GM12878 (cell line): ENCODE measurements at regions not wholly inside any gene's neighbourhood (a gene's known extent, or its start where the extent isn't known, plus 50 kb on each side); places are given as distances from the start of the nearest gene placed in this dataset.

ENCODE experiments used
- ATAC-seq: fragments of 200-7000 bp; cut with Tn5 transposase; 3 replicates; pipeline ENCODE4 v1.9.1; 2020; ENCODE audit warnings: mild to moderate bottlenecking, moderate library complexity
- BruUV-seq: library from RNA; stranded (reverse); fragments of 400-500 nt; replicated peaks from 2 replicates; lab custom pipeline; 2021; lab: Mats Ljungman, UMichigan
- CTCF ChIA-PET: fragments of 300-600 bp; sonication (Branson Sonifier 250); formaldehyde crosslinking; extraction: SDS; loops from one replicate; lab custom pipeline; 2021; ENCODE audit warnings: inconsistent platforms; lab: Yijun Ruan, JAX
- POLR2A ChIA-PET: fragments of 350-600 bp; formaldehyde crosslinking; extraction: SDS; loops from one replicate; lab custom pipeline; 2021; ENCODE audit warnings: inconsistent platforms; lab: Charles Lee
- RAD21 ChIA-PET: fragments of 300-600 bp; sonication (Branson Sonifier 250); formaldehyde crosslinking; loops from one replicate; lab custom pipeline; 2023; ENCODE audit warnings: antibody characterized with exemption; ENCODE audit not compliant: unreplicated experiment; lab: Charles Lee
- SMC1A ChIA-PET: fragments of 300-600 bp; sonication (Branson Sonifier 250); formaldehyde crosslinking; loops from one replicate; lab custom pipeline; 2023; ENCODE audit not compliant: unreplicated experiment, uncharacterized antibody; lab: Charles Lee
- DNase-seq: peaks from one replicate; pipeline ENCODE4 v3.0.0-alpha.2; 2011; ENCODE audit warnings: low read depth, low spot score
- FAIRE-seq: peaks from 3 replicates; lab custom pipeline; 2011; peaks lifted over from hg19 to GRCh38; lab: Jason Lieb, UNC
- H2AFZ ChIP-seq: 2 replicates; pipeline ENCODE4 v1.6.0; 2011; ENCODE audit warnings: low read depth, low read length, control low read depth; ENCODE audit not compliant: control insufficient read depth
- H3K27ac ChIP-seq: 2 replicates; pipeline ENCODE4 v1.5.1; 2011; ENCODE audit warnings: control low read depth; ENCODE audit not compliant: control insufficient read depth, insufficient read depth
- H3K27me3 ChIP-seq, 2 experiments: replicated peaks in 1 of 2; 2 replicates each; pipeline versions ENCODE4 v1.6.0 to v1.6.1; 2011; ENCODE audit warnings: low read length in 1 of 2; ENCODE audit not compliant: control insufficient read depth in 2 of 2, insufficient read depth in 2 of 2
- H3K36me3 ChIP-seq, 2 experiments: 2 replicates each; pipeline ENCODE4 v1.5.1; 2011; ENCODE audit warnings: low read length in 1 of 2; ENCODE audit not compliant: control insufficient read depth in 2 of 2, insufficient read depth in 2 of 2
- H3K4me1 ChIP-seq: 2 replicates; pipeline ENCODE4 v1.6.1; 2011; ENCODE audit warnings: mild to moderate bottlenecking, low read length, moderate library complexity, mixed read lengths; ENCODE audit not compliant: control insufficient read depth, insufficient read depth
- H3K4me2 ChIP-seq: 2 replicates; pipeline ENCODE4 v1.6.0; 2011; ENCODE audit warnings: control low read depth; ENCODE audit not compliant: control insufficient read depth, insufficient read depth
- H3K4me3 ChIP-seq: fragments of 200-600 bp; sonication (generic); 2 replicates; pipeline ENCODE4 v1.5.1; 2016
- H3K79me2 ChIP-seq: 2 replicates; pipeline ENCODE4 v1.6.0; 2011; ENCODE audit warnings: low read length; ENCODE audit not compliant: control insufficient read depth, insufficient read depth
- H3K9ac ChIP-seq: 2 replicates; pipeline ENCODE4 v1.8.0; 2011; ENCODE audit warnings: low read length, control low read depth, mixed read lengths; ENCODE audit not compliant: control insufficient read depth, insufficient read depth
- H3K9me3 ChIP-seq: replicated peaks from 3 replicates; pipeline ENCODE4 v1.5.1; 2011; ENCODE audit warnings: mild to moderate bottlenecking, low read length; ENCODE audit not compliant: control insufficient read depth, insufficient read depth
- H4K20me1 ChIP-seq: 2 replicates; pipeline ENCODE4 v1.6.0; 2011; ENCODE audit not compliant: control insufficient read depth, insufficient read depth
- CREB1 ChIP-seq: IDR thresholded peaks from 2 replicates; pipeline ENCODE4 v1.6.1; 2012; ENCODE audit warnings: low read depth, mild to moderate bottlenecking, inconsistent platforms
- DPF2 ChIP-seq: fragments of 450-650 bp; IDR thresholded peaks from 2 replicates; pipeline ENCODE4 v1.6.1; 2017; ENCODE audit warnings: mild to moderate bottlenecking
- MEF2B ChIP-seq: fragments of 450-650 bp; IDR thresholded peaks from 2 replicates; pipeline ENCODE4 v1.6.1; 2018; ENCODE audit warnings: mild to moderate bottlenecking, moderate library complexity; ENCODE audit not compliant: partially characterized antibody, poor library complexity, severe bottlenecking
- SMAD1 ChIP-seq: fragments of 450-650 bp; IDR thresholded peaks from 2 replicates; pipeline ENCODE4 v1.6.1; 2018; ENCODE audit warnings: mild to moderate bottlenecking, low read depth; ENCODE audit not compliant: partially characterized antibody
- SREBF1 ChIP-seq: IDR thresholded peaks from 2 replicates; pipeline ENCODE4 v1.6.1; 2012; ENCODE audit warnings: mild to moderate bottlenecking, low read length
- ZBED1 ChIP-seq: IDR thresholded peaks from 2 replicates; pipeline ENCODE4 v1.6.1; 2016; ENCODE audit warnings: borderline replicate concordance
- ZNF274 ChIP-seq: IDR thresholded peaks from one replicate; pipeline ENCODE4 v1.8.0; 2011; ENCODE audit not compliant: insufficient read length, insufficient read depth
- WGBS: methylation state at CpG from one replicate; pipeline ENCODE4 v1.1.6; 2016; ENCODE audit warnings: low lambda C conversion rate; ENCODE audit not compliant: insufficient replicate concordance, insufficient coverage; ENCODE audit errors: missing lambda C conversion rate; 5-methylcytosine and 5-hydroxymethylcytosine counted together
- in situ Hi-C: fragments of 300-500 bp; cut with MboI; formaldehyde crosslinking; loops from 9 replicates; pipeline ENCODE4 v1.14.3; 2018; ENCODE audit warnings: mixed read lengths
- intact Hi-C: fragments of 100-400 bp; cut with micrococcal nuclease; formaldehyde crosslinking; loops from one replicate; pipeline ENCODE4 v1.14.2; 2022; ENCODE audit not compliant: unreplicated experiment
- TF ChIP-seq, protein P1 (sequence below): fragments of 150-350 bp; IDR thresholded peaks from 2 replicates; pipeline ENCODE4 v1.6.1; 2016; ENCODE audit warnings: low read depth, low read length

DNA sequence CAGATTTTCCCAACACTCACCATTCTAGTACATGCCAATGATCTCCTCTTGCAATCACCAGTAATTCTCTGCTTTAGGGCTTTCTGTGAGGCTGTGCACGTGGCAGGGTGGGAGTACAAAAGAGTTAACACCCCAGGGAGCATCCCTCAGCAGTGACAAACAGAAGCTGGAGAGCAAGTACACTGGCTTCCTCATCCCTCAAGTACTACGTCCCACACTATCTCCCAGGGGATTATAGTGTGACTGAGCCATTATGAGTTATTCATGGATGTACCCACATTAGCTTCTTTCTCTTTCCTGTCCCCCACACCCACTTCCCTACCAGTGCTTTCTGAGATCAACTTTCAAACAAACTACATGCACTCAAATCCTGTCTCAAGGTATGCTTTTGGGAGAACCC is 1216.5 kb upstream of the AUTS2 start:
- H3K27ac ChIP-seq: no peak overlapping the region
- no peak for FAIRE-seq
- H3K79me2 ChIP-seq: no peaks in the 10 kb centered on the region
- no peaks in the 10 kb centered on the region for H4K20me1 ChIP-seq
- POLR2A ChIA-PET: no interaction called here
- no peaks in the 10 kb centered on the region for H3K36me3 ChIP-seq
- H3K4me3 ChIP-seq: no peak overlapping the region
- no peak for DNase-seq
- WGBS: 0% methylated on average over 2 of the region's 2 CpGs
- in situ Hi-C loops (no loop called here), intact Hi-C loops (no loop called here)
- CTCF ChIA-PET: no interaction called here
- no peak for ATAC-seq
- RAD21 ChIA-PET: no interaction called here
- no peak overlapping the region for H2AFZ ChIP-seq
- no peaks in the 10 kb centered on the region; the same call in 2 of the 3 replicates for H3K9me3 ChIP-seq
- no TSS peak for BruUV-seq
- TF ChIP-seq, protein P1, sequence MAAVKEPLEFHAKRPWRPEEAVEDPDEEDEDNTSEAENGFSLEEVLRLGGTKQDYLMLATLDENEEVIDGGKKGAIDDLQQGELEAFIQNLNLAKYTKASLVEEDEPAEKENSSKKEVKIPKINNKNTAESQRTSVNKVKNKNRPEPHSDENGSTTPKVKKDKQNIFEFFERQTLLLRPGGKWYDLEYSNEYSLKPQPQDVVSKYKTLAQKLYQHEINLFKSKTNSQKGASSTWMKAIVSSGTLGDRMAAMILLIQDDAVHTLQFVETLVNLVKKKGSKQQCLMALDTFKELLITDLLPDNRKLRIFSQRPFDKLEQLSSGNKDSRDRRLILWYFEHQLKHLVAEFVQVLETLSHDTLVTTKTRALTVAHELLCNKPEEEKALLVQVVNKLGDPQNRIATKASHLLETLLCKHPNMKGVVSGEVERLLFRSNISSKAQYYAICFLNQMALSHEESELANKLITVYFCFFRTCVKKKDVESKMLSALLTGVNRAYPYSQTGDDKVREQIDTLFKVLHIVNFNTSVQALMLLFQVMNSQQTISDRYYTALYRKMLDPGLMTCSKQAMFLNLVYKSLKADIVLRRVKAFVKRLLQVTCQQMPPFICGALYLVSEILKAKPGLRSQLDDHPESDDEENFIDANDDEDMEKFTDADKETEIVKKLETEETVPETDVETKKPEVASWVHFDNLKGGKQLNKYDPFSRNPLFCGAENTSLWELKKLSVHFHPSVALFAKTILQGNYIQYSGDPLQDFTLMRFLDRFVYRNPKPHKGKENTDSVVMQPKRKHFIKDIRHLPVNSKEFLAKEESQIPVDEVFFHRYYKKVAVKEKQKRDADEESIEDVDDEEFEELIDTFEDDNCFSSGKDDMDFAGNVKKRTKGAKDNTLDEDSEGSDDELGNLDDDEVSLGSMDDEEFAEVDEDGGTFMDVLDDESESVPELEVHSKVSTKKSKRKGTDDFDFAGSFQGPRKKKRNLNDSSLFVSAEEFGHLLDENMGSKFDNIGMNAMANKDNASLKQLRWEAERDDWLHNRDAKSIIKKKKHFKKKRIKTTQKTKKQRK: no peak
- TF ChIP-seq DPF2 (no peak), ZBED1 (no peak), MEF2B (no peak), SREBF1 (no peak), ZNF274 (no peak), CREB1 (no peak), SMAD1 (no peak)
- no peak overlapping the region for H3K4me2 ChIP-seq
- no peak overlapping the region for H3K9ac ChIP-seq
- H3K27me3 ChIP-seq: no peaks in the 10 kb centered on the region
- H3K4me1 ChIP-seq: no peaks in the 10 kb centered on the region
- SMC1A ChIA-PET: no interaction called here
